Mesendoderm (in vitro differentiated cells): ENCODE measurements at regions not wholly inside any gene's neighbourhood (a gene's known extent, or its start where the extent isn't known, plus 50 kb on each side); places are given as distances from the start of the nearest gene placed in this dataset.
A peak's percentile ranks its signal among the peaks of the same experiment; 100 is the strongest.

Experiments
- DNase-seq: peaks from one replicate; pipeline ENCODE4 v3.0.0; 2013
- H2AK5ac ChIP-seq: 2 replicates; pipeline ENCODE4 v1.6.1; 2013; ENCODE audit warnings: low read length, inconsistent platforms
- H2BK120ac ChIP-seq: 2 replicates; pipeline ENCODE4 v1.6.1; 2013; ENCODE audit warnings: low read depth, mild to moderate bottlenecking, low read length, moderate library complexity, mixed read lengths
- H2BK15ac ChIP-seq: replicated peaks from 2 replicates; pipeline ENCODE4 v1.6.1; 2013; ENCODE audit warnings: low read depth, mild to moderate bottlenecking, moderate library complexity
- H2BK5ac ChIP-seq: 2 replicates; pipeline ENCODE4 v1.6.1; 2013; ENCODE audit warnings: low read length, inconsistent platforms
- H3K18ac ChIP-seq: 2 replicates; pipeline ENCODE4 v1.6.1; 2013; ENCODE audit warnings: mild to moderate bottlenecking, low read length, mixed read lengths
- H3K23ac ChIP-seq: one replicate; pipeline ENCODE4 v1.6.1; 2013; ENCODE audit warnings: low read length
- H3K27ac ChIP-seq: 2 replicates; pipeline ENCODE4 v1.5.1; 2013; ENCODE audit warnings: low read depth, mild to moderate bottlenecking, inconsistent platforms, low read length, moderate library complexity
- H3K27me3 ChIP-seq: 2 replicates; pipeline ENCODE4 v1.6.1; 2013; ENCODE audit warnings: low read length, control low read depth, mild to moderate bottlenecking, inconsistent platforms; ENCODE audit not compliant: insufficient read depth, poor library complexity
- H3K36me3 ChIP-seq: 2 replicates; pipeline ENCODE4 v1.6.1; 2013; ENCODE audit warnings: low read length, inconsistent platforms; ENCODE audit not compliant: control insufficient read depth, insufficient read depth
- H3K4ac ChIP-seq: one replicate; pipeline ENCODE4 v1.6.1; 2013; ENCODE audit warnings: low read depth, mild to moderate bottlenecking, low read length, moderate library complexity
- H3K4me1 ChIP-seq: 2 replicates; pipeline ENCODE4 v1.6.1; 2013; ENCODE audit warnings: low read depth, low read length, inconsistent platforms; ENCODE audit not compliant: control insufficient read depth
- H3K4me2 ChIP-seq: 2 replicates; pipeline ENCODE4 v1.6.1; 2013; ENCODE audit warnings: low read length
- H3K4me3 ChIP-seq: 2 replicates; pipeline ENCODE4 v1.5.1; 2013; ENCODE audit warnings: mild to moderate bottlenecking, low read length
- H3K56ac ChIP-seq: one replicate; pipeline ENCODE4 v1.6.1; 2013; ENCODE audit warnings: low read length
- H3K79me1 ChIP-seq: 2 replicates; pipeline ENCODE4 v1.6.1; 2013; ENCODE audit warnings: low read length, inconsistent platforms
- H3K79me2 ChIP-seq: 2 replicates; pipeline ENCODE4 v1.6.1; 2013; ENCODE audit warnings: mild to moderate bottlenecking, low read length; ENCODE audit not compliant: control insufficient read depth, insufficient read depth
- H3K9ac ChIP-seq: 2 replicates; pipeline ENCODE4 v1.6.1; 2013; ENCODE audit warnings: low read length, inconsistent platforms
- H4K5ac ChIP-seq: one replicate; pipeline ENCODE4 v1.6.1; 2013; ENCODE audit warnings: low read length
- H4K8ac ChIP-seq: one replicate; pipeline ENCODE4 v1.6.1; 2013; ENCODE audit warnings: low read depth, mild to moderate bottlenecking, control low read depth, low read length, moderate library complexity
- WGBS: extraction: QIAGEN DNeasy Blood & Tissue Kit; methylation state at CpG from one replicate; pipeline ENCODE4 v1.1.7; 2013; ENCODE audit warnings: low lambda C conversion rate, missing lambda C conversion rate; ENCODE audit not compliant: insufficient coverage; ENCODE audit errors: extremely low coverage; 5-methylcytosine and 5-hydroxymethylcytosine counted together

GRCh38 chr3:115486880-115487279, 136.4 kb upstream of the GAP43 start:
- WGBS = no CpG with 5 or more reads among the region's 2 CpGs
- peak; percentile 13 for DNase-seq
- no peak overlapping the region for H2BK15ac ChIP-seq
- no peaks in the 10 kb centered on the region for H3K36me3 ChIP-seq
- no peak overlapping the region for H3K18ac ChIP-seq
- no peaks in the 10 kb centered on the region for H3K79me1 ChIP-seq
- no peak overlapping the region for H3K27ac ChIP-seq
- no peak overlapping the region for H2BK120ac ChIP-seq
- no peaks in the 10 kb centered on the region for H3K27me3 ChIP-seq
- no peaks in the 10 kb centered on the region for H3K4me1 ChIP-seq
- no peak overlapping the region for H3K9ac ChIP-seq
- no peak overlapping the region for H2AK5ac ChIP-seq
- H3K56ac ChIP-seq = no peak overlapping the region
- no peak overlapping the region for H4K5ac ChIP-seq
- H3K23ac ChIP-seq = no peak overlapping the region
- H3K4me2 ChIP-seq = no peak overlapping the region
- H4K8ac ChIP-seq = no peak overlapping the region
- H3K4me3 ChIP-seq = no peak overlapping the region
- H3K79me2 ChIP-seq = no peaks in the 10 kb centered on the region
- H3K4ac ChIP-seq = no peak overlapping the region
- no peak overlapping the region for H2BK5ac ChIP-seq

DNA sequence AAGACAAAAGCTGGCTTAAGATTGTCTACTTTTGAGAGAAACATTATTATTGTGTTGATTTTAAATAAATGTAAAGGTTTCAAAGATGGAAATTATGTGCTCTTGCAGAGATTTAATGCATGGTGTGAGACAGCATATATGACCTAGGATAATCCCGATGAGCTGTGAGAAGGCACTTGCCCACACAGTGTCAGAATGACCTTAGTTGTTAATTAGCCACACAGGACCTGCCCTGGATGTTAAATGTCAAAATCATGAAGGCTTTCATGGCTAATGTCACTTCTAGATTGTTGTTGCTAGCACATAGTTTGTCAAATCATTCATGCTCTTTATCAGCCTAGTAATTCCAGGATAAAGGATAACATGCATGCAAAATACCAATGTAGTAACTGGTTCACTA, 135.3 kb upstream of the GAP43 start:
- WGBS = no CpG with 5 or more reads among the region's 1 CpG
- no peak overlapping the region for H3K18ac ChIP-seq
- no peak for DNase-seq

GRCh38 chr3:115488409-115488808, 134.9 kb upstream of the GAP43 start:
- Histone ChIP-seq H3K27ac (no peak overlapping the region), H3K56ac (no peak overlapping the region), H2BK15ac (no peak overlapping the region), H4K8ac (no peak overlapping the region), H3K23ac (no peak overlapping the region), H3K4me2 (no peak overlapping the region), H2AK5ac (no peak overlapping the region), H2BK120ac (no peak overlapping the region), H2BK5ac (no peak overlapping the region), H4K5ac (no peak overlapping the region), H3K4me3 (no peak overlapping the region), H3K18ac (no peak overlapping the region), H3K4ac (no peak overlapping the region), H3K79me2 (no peaks in the 10 kb centered on the region), H3K79me1 (no peaks in the 10 kb centered on the region), H3K4me1 (no peaks in the 10 kb centered on the region), H3K36me3 (no peaks in the 10 kb centered on the region), H3K27me3 (no peaks in the 10 kb centered on the region), H3K9ac (no peak overlapping the region)
- no peak for DNase-seq

More for the DNA sequence above, 135.3 kb upstream of the GAP43 start:
- H4K8ac ChIP-seq = no peak overlapping the region
- H3K9ac ChIP-seq = no peak overlapping the region
- no peaks in the 10 kb centered on the region for H3K79me2 ChIP-seq
- no peak overlapping the region for H2BK5ac ChIP-seq
- H3K36me3 ChIP-seq = no peaks in the 10 kb centered on the region
- H4K5ac ChIP-seq = no peak overlapping the region
- no peak overlapping the region for H3K23ac ChIP-seq
- H3K4me2 ChIP-seq = no peak overlapping the region
- H3K4me1 ChIP-seq = no peaks in the 10 kb centered on the region
- no peak overlapping the region for H2BK120ac ChIP-seq
- no peaks in the 10 kb centered on the region for H3K79me1 ChIP-seq
- H2AK5ac ChIP-seq = no peak overlapping the region
- H3K27me3 ChIP-seq = no peaks in the 10 kb centered on the region
- no peak overlapping the region for H3K27ac ChIP-seq
- no peak overlapping the region for H3K4ac ChIP-seq
- H2BK15ac ChIP-seq = no peak overlapping the region
- no peak overlapping the region for H3K4me3 ChIP-seq
- no peak overlapping the region for H3K56ac ChIP-seq

DNA sequence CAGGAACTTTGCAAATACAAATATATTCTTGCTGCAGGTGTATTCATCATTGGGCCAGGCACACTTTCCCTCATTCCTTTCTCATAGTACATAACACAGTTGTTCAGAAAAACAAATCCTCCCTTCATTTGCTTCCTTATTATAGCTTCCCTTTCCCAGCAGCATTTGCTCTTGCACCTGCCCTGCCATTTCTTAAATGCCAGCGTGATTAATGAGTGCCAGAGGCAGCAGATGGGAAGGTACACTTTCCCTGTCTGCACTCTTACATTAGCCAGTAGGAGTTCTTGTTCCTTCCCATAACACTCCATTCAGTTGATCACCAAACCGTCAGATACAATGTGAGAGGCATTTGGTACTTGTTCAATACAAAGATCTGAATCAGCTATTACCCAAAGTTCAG, 128.5 kb upstream of the GAP43 start:
- DNase-seq = no peak
- Histone ChIP-seq H2BK15ac (no peak overlapping the region), H3K79me1 (no peaks in the 10 kb centered on the region), H3K4me1 (no peaks in the 10 kb centered on the region), H3K18ac (no peak overlapping the region), H4K5ac (no peak overlapping the region), H2BK120ac (no peak overlapping the region), H4K8ac (no peak overlapping the region), H3K36me3 (no peaks in the 10 kb centered on the region), H3K27me3 (no peaks in the 10 kb centered on the region), H2AK5ac (no peak overlapping the region), H3K79me2 (no peaks in the 10 kb centered on the region), H3K4me3 (no peak overlapping the region), H3K4me2 (no peak overlapping the region), H2BK5ac (no peak overlapping the region), H3K9ac (no peak overlapping the region), H3K56ac (no peak overlapping the region), H3K4ac (no peak overlapping the region), H3K23ac (no peak overlapping the region), H3K27ac (no peak overlapping the region)
- WGBS = no CpG with 5 or more reads among the region's 2 CpGs

DNA sequence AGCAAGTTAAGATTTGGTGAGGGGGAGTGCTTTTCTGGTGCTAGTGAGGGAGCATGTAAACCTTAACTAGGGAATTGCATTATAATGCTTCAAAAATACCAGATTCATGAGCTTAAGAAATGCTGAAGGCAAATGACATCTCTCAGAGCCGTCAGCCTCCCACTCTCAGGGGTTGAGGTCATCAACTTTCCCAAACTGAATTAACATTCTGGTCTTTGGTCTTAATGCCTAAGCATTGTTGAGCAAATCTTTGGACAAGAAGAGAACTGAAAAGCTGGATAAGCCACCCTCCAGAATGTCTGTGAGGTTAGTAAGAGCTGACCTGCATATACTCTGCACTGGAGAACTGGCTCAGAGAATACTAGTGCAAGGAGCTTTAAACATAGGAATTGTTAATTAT, 124.9 kb upstream of the GAP43 start:
- Histone ChIP-seq H3K23ac (no peak overlapping the region), H2BK15ac (no peak overlapping the region), H3K27me3 (no peaks in the 10 kb centered on the region), H3K9ac (no peak overlapping the region), H3K18ac (no peak overlapping the region), H3K4ac (no peak overlapping the region), H3K56ac (no peak overlapping the region), H2AK5ac (no peak overlapping the region), H4K5ac (no peak overlapping the region), H3K36me3 (no peaks in the 10 kb centered on the region), H3K4me3 (no peak overlapping the region), H3K79me1 (no peaks in the 10 kb centered on the region), H3K4me1 (no peaks in the 10 kb centered on the region), H4K8ac (no peak overlapping the region), H2BK5ac (no peak overlapping the region), H2BK120ac (no peak overlapping the region), H3K27ac (no peak overlapping the region), H3K4me2 (no peak overlapping the region), H3K79me2 (no peaks in the 10 kb centered on the region)
- DNase-seq = no peak
- WGBS = no CpG with 5 or more reads among the region's 1 CpG

DNA sequence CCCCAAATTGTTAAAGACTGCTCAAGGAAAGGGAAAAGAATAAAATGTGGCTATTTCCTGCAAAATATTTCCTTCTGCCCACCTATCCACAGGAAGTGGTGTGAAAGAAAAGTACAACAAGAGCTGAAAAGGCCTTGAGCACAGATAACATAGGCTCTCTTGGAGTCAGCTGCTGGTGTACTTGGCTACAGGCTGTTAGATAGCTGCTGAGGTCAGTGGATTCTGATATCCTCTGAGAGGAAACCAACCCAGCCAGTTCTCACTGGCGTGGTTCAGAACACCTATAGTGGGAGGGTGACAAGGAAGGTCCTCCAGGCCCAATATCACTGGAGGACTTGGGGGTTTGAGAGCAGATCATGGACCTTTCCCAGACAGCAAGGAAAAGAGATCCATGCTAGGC, 124.4 kb upstream of the GAP43 start:
- Histone ChIP-seq H2AK5ac (no peak overlapping the region), H3K18ac (peak overlapping the region; percentile 77), H3K79me1 (no peaks in the 10 kb centered on the region), H3K56ac (no peak overlapping the region), H2BK5ac (no peak overlapping the region), H2BK120ac (no peak overlapping the region), H4K8ac (no peak overlapping the region), H2BK15ac (no peak overlapping the region), H3K23ac (no peak overlapping the region), H3K4me1 (no peaks in the 10 kb centered on the region), H3K4ac (peak overlapping the region; percentile 59), H3K36me3 (no peaks in the 10 kb centered on the region), H3K27ac (no peak overlapping the region), H3K79me2 (no peaks in the 10 kb centered on the region), H3K9ac (no peak overlapping the region), H3K4me3 (no peak overlapping the region), H3K27me3 (no peaks in the 10 kb centered on the region), H3K4me2 (no peak overlapping the region), H4K5ac (no peak overlapping the region)
- no peak for DNase-seq
- no CpG with 5 or more reads among the region's 1 CpG for WGBS
